AG09309 (cell line): ENCODE measurements at regions not wholly inside any gene's neighbourhood (a gene's known extent, or its start where the extent isn't known, plus 50 kb on each side); places are given as distances from the start of the nearest gene placed in this dataset.

Experiments used
- DNase-seq: peaks from one replicate; pipeline ENCODE4 v3.0.0-alpha.2; 2010; ENCODE audit warnings: low read depth
- H3K4me3 ChIP-seq: 2 replicates; pipeline ENCODE4 v1.5.1; 2011; ENCODE audit warnings: mild to moderate bottlenecking, low read depth, low read length, moderate library complexity; ENCODE audit not compliant: control insufficient read depth
- TF ChIP-seq, protein P1 (sequence below): IDR thresholded peaks from 2 replicates; pipeline ENCODE4 v1.5.1; 2011; ENCODE audit warnings: mild to moderate bottlenecking, low read depth, low read length, inconsistent platforms; ENCODE audit not compliant: insufficient read depth, control insufficient read depth; ENCODE audit errors: missing control alignments

DNA sequence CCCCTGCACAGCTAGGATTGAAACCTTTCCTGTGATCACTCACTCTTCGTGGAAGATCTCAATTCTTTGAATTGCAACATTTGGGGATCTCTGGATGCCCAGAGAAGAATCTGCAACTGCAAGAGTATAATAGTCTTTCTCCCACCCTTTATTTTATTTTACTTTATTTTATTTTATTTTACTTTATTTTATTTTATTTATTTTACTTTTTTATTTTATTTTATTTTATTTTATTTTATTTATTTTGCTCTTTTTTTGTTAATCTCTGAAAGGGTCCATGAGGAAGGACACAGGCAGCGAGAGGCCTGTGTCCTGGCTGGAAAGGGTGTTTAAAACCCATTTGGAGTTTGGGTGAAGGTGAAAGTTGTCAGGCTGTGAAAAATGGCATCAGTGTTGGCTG, 181.4 kb downstream of the TMEM182 start:
- H3K4me3 ChIP-seq, result no peak overlapping the region
- no peak for DNase-seq
- TF ChIP-seq, protein P1, sequence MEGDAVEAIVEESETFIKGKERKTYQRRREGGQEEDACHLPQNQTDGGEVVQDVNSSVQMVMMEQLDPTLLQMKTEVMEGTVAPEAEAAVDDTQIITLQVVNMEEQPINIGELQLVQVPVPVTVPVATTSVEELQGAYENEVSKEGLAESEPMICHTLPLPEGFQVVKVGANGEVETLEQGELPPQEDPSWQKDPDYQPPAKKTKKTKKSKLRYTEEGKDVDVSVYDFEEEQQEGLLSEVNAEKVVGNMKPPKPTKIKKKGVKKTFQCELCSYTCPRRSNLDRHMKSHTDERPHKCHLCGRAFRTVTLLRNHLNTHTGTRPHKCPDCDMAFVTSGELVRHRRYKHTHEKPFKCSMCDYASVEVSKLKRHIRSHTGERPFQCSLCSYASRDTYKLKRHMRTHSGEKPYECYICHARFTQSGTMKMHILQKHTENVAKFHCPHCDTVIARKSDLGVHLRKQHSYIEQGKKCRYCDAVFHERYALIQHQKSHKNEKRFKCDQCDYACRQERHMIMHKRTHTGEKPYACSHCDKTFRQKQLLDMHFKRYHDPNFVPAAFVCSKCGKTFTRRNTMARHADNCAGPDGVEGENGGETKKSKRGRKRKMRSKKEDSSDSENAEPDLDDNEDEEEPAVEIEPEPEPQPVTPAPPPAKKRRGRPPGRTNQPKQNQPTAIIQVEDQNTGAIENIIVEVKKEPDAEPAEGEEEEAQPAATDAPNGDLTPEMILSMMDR, result no peak

DNA sequence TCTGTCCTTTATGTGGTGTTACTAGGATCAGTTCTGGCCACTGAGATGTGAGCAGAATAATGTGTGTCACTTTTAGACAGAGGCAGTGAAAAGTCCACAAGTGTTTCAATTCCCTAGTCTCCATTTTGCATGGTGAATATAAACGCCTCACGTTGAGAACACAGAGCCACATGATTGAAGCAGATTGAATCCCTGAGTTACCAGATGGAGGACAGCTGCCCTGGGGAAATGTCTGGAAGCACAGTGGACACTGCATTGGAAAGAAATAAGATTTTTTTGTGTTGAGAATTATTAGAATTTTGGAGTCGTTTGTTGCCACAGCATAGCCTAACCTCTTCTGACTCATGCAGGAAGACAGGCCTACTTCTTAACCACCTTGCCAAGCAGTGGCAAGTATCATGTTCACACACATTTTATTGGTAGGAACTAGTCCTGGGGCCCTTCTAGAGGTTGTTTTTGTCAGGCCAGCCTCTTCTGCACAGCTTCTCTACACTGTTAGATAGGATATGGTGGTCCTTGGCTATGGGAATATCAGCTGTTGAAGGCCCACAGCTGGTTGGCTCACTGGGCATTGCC, 188.6 kb downstream of the TMEM182 start:
- TF ChIP-seq, protein P1, result no peak
- no peak for DNase-seq

DNA sequence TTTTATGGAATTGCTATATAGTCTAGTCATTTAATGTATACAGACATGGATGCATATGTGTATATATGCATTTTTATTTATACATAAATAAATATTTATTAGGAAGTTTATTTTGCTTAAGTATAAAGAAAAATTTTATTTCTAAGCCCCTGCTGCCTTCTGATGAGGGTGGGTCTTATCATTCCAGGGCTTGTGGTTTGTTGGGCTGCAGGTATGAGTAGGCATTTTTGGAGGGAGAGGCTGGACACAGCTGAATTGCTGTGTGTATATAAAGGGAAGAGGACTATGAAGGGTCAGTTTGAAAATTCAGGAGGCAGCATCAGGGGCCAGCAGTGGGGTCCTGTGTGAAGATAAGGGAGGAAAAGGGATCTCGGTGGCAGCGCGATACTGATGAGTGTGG, 189.4 kb downstream of the TMEM182 start:
- TF ChIP-seq, protein P1, result no peak
- DNase-seq, result no peak
- no peak overlapping the region for H3K4me3 ChIP-seq

More for the DNA sequence above, 188.6 kb downstream of the TMEM182 start:
- H3K4me3 ChIP-seq, result no peak overlapping the region

DNA sequence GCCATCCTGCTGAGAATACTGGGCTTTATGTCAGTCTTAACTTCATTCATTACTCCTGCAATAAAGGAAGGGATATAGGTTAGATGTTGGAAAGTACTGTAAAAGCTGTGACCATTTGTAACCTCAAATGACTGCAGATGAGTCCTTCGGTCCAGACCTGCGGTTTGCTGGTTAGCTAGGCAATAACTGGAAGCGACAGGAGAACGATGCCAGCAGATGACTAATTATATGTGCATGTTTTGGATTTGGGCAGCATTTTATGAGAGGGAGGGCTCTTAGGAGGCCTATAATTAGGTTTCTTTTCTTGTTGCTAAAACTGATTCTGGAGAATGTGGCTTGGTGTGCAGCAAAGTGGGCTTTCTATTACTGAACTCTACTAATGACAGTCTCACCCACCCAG, 205.6 kb downstream of the TMEM182 start:
- H3K4me3 ChIP-seq, result no peak overlapping the region
- peak; percentile 0 for DNase-seq
- TF ChIP-seq, protein P1, result no peak

DNA sequence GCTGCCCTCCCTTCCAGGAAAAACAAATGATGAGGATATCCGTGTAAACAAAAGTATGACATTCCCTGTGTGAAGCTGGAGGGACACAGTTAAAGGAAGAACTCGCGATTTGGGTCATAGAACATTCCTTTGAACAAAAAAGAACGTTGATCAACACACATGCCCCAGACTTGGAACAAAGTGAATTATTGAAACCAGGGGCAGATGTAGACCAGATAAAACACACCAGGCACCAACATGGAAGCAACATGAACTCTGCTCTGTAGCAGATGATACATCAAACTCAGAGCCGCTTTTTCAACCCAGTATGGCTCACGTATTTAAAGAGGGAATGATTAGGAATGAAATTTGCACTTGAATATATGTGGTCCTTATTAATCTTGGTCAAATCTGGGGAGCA, 206.5 kb downstream of the TMEM182 start:
- TF ChIP-seq, protein P1, result no peak
- H3K4me3 ChIP-seq, result no peak overlapping the region
- DNase-seq, result no peak

DNA sequence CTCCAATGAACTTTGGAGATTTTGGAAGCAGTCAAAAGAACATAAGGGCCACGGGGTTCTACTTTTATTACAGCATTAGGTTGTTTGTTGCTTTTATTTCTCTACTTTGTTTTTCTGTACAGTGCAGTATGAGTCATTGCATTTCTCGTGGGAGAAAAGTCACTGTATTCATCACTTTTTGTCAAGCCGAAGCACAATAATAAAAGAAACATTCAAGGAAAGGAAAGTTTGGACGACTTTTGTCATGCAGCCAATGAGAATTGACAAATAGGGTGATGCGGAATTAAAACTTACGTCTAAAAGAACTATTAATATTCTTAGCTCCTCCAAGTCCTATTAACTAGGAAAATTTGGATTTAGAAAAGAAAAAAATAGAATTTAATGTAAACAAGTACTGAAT, 209.9 kb downstream of the TMEM182 start:
- no peak for DNase-seq
- TF ChIP-seq, protein P1, result no peak
- no peak overlapping the region for H3K4me3 ChIP-seq
